DOHH2 (cell line): ENCODE measurements at regions not wholly inside any gene's neighbourhood (a gene's known extent, or its start where the extent isn't known, plus 50 kb on each side); places are given as distances from the start of the nearest gene placed in this dataset.

Source experiments
- H3F3A ChIP-seq: fragments of 200-600 bp; sonication (generic), shearing (Covaris generic); 2 replicates; pipeline ENCODE4 v1.6.0; 2016; ENCODE audit warnings: antibody characterized with exemption, mild to moderate bottlenecking; ENCODE audit not compliant: control insufficient read depth, insufficient read depth
- H3K27ac ChIP-seq: fragments of 200-600 bp; sonication (generic); 2 replicates; pipeline ENCODE4 v1.5.1; 2014; ENCODE audit warnings: low read depth, mild to moderate bottlenecking, low read length, moderate library complexity
- H3K27me3 ChIP-seq: fragments of 200-600 bp; sonication (generic); 2 replicates; pipeline ENCODE4 v1.6.1; 2014; ENCODE audit warnings: mild to moderate bottlenecking, low read length, mixed read lengths; ENCODE audit not compliant: control insufficient read depth
- H3K36me3 ChIP-seq: fragments of 200-600 bp; sonication (generic); 2 replicates; pipeline ENCODE4 v1.6.1; 2014; ENCODE audit warnings: mild to moderate bottlenecking, low read length, moderate library complexity, mixed read lengths; ENCODE audit not compliant: control insufficient read depth
- H3K4me1 ChIP-seq: fragments of 200-600 bp; sonication (generic); 2 replicates; pipeline ENCODE4 v1.6.1; 2014; ENCODE audit warnings: mild to moderate bottlenecking, low read length, mixed read lengths; ENCODE audit not compliant: control insufficient read depth
- H3K4me2 ChIP-seq: fragments of 200-600 bp; sonication (generic); 2 replicates; pipeline ENCODE4 v1.6.0; 2014; ENCODE audit warnings: mild to moderate bottlenecking, low read length, moderate library complexity
- H3K4me3 ChIP-seq: fragments of 200-600 bp; sonication (generic); 2 replicates; pipeline ENCODE4 v1.5.1; 2014; ENCODE audit warnings: mild to moderate bottlenecking, low read length, mixed read lengths
- H3K79me2 ChIP-seq: fragments of 200-600 bp; sonication (generic); 2 replicates; pipeline ENCODE4 v1.6.1; 2014; ENCODE audit warnings: mild to moderate bottlenecking, low read length, mixed read lengths; ENCODE audit not compliant: control insufficient read depth
- H3K9me2 ChIP-seq: fragments of 200-600 bp; sonication (generic); replicated peaks from 2 replicates; pipeline ENCODE4 v1.6.1; 2014; ENCODE audit warnings: mild to moderate bottlenecking, low read length, mixed read lengths; ENCODE audit not compliant: control insufficient read depth
- H3K9me3 ChIP-seq: fragments of 200-600 bp; sonication (generic); 2 replicates; pipeline ENCODE4 v1.6.1; 2014; ENCODE audit warnings: antibody characterized with exemption, low read length, mixed read lengths; ENCODE audit not compliant: control insufficient read depth, insufficient read depth
- H4K20me1 ChIP-seq: fragments of 200-600 bp; sonication (generic); 2 replicates; pipeline ENCODE4 v1.6.0; 2014; ENCODE audit warnings: low read depth, mild to moderate bottlenecking, antibody characterized with exemption, low read length, moderate library complexity; ENCODE audit not compliant: control insufficient read depth, insufficient read depth
- CTCF ChIP-seq: fragments of 200-600 bp; sonication (generic); IDR thresholded peaks from one replicate; pipeline ENCODE4 v1.5.1; 2014; ENCODE audit warnings: antibody characterized with exemption, mild to moderate bottlenecking, low read depth, low read length; ENCODE audit not compliant: poor library complexity, severe bottlenecking
- EZH2phosphoT487 ChIP-seq: fragments of 200-600 bp; sonication (generic); IDR thresholded peaks from 2 replicates; pipeline ENCODE4 v1.6.1; 2017; ENCODE audit warnings: borderline replicate concordance, mild to moderate bottlenecking, antibody characterized with exemption, low read length, moderate library complexity, mixed read lengths

DNA sequence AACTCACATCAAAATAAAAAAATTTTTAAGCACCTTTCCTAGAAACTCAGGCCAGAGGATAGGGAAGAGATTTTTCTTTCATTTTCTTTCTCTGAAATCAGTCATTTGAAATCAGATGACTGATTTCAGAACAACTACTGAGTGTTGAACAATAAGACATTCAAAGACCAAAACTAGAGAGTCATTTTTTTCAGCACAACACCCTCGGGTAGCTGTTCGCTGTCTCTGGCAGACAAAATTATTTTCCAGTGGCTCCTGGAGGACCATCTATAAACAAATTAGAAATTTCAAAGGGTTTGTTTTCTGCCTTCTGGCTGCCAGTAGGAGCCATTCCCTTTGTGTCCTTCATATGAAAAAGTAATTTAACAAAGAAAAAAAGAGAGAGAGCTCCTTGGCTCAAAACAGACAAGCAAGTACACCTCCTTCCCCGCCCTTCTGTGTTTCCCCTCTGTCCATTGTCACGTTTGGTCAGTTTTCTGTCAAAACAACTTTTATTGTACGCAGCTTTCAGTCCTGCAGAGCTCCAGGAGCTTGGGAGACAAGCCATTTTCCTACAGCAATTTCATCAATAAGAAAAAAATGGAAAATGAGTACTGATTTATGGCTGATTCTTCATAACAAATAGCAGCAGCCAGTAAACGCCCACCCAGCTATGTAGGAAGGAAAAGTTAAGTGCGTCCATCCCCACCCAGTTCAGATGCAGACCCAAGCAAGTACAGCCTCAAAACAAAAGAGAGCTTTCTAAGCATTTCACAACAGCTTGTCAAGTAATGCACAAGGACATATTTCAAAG, 405.2 kb downstream of the ZNF608 start:
- TF ChIP-seq CTCF (no peak), EZH2phosphoT487 (no peak)
- no peaks in the 10 kb centered on the region for H3K36me3 ChIP-seq
- no peak overlapping the region for H3K27ac ChIP-seq
- no peaks in the 10 kb centered on the region for H3K9me2 ChIP-seq
- H3K4me1 ChIP-seq, result no peaks in the 10 kb centered on the region
- H4K20me1 ChIP-seq, result no peaks in the 10 kb centered on the region
- H3K4me3 ChIP-seq, result no peak overlapping the region
- H3K4me2 ChIP-seq, result no peak overlapping the region
- no peaks in the 10 kb centered on the region for H3K9me3 ChIP-seq
- H3K79me2 ChIP-seq, result no peaks in the 10 kb centered on the region
- H3K27me3 ChIP-seq, result no peaks in the 10 kb centered on the region
- H3F3A ChIP-seq, result no peaks in the 10 kb centered on the region

DNA sequence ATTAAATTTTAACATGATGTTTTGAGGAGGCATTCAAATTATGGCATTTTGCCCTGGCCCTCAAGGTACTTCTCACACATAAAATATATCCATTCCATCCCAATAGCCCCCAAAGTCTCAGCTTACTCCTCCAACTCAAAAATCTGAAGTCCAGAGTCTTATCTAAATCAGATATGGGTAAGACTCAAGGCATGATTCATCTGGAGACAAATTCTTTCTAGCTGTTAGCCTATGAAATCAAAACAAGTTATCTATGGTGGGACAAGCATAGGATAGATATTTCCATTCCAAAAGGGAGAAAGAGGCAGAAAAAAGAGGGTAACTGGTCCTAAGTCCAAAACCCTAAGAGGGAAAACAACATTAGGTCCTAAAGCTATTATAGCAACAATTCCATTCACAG, 408.4 kb downstream of the ZNF608 start:
- Histone ChIP-seq H3K27ac (no peak overlapping the region), H3K4me2 (no peak overlapping the region), H3K79me2 (no peaks in the 10 kb centered on the region), H3F3A (no peaks in the 10 kb centered on the region), H3K4me1 (no peaks in the 10 kb centered on the region), H4K20me1 (no peaks in the 10 kb centered on the region), H3K27me3 (no peaks in the 10 kb centered on the region), H3K36me3 (no peaks in the 10 kb centered on the region), H3K9me3 (no peaks in the 10 kb centered on the region), H3K4me3 (no peak overlapping the region), H3K9me2 (no peaks in the 10 kb centered on the region)
- TF ChIP-seq EZH2phosphoT487 (no peak), CTCF (no peak)

- TF ChIP-seq CTCF, result no peak
- no peak for TF ChIP-seq EZH2phosphoT487
- H3K4me3 ChIP-seq, result no peak overlapping the region
Observed at GRCh38 chr5:124333298-124333979, 413.0 kb downstream of the ZNF608 start.

More at GRCh38 chr5:124333298-124333979, 413.0 kb downstream of the ZNF608 start:
- Histone ChIP-seq H3K4me1 (no peaks in the 10 kb centered on the region), H3K27me3 (no peaks in the 10 kb centered on the region), H3K4me2 (no peak overlapping the region), H3K9me2 (no peaks in the 10 kb centered on the region), H3K9me3 (no peaks in the 10 kb centered on the region), H3K36me3 (no peaks in the 10 kb centered on the region), H4K20me1 (no peaks in the 10 kb centered on the region), H3K79me2 (no peaks in the 10 kb centered on the region), H3F3A (no peaks in the 10 kb centered on the region), H3K27ac (no peak overlapping the region)
